ENCODE measurements at regions not wholly inside any gene's neighbourhood (a gene's known extent, or its start where the extent isn't known, plus 50 kb on each side); places are given as distances from the start of the nearest gene placed in this dataset.

- no peak for DNase-seq
- 81 to 90% (median 88%) methylated on average over 3 of the region's 3 CpGs for WGBS, 5 donors
- H3K4me1 ChIP-seq: peaks cover 0 to 11% (median 4%) of the 10 kb centered on the region in 6 donors
- H3K27me3 ChIP-seq (replicated peaks in 1 of 7): no peaks in the 10 kb centered on the region
- no peak for TF ChIP-seq POLR2AphosphoS5 (IDR thresholded peaks at IDR 0.05)
- TF ChIP-seq CTCF (IDR thresholded peaks at IDR 0.05 in 8 of 11, conservative IDR thresholded peaks at IDR 0.05 in 3 of 11): no peak
- no peak for TF ChIP-seq POLR2A (IDR thresholded peaks at IDR 0.05)
- H3K9me3 ChIP-seq: no peaks in the 10 kb centered on the region
- intact Hi-C loops (cut with DNase I; ENCODE audit: low total_unique reads): no loop called here
- H3K27ac ChIP-seq: no peak overlapping the region
- H3K36me3 ChIP-seq: no peaks in the 10 kb centered on the region
- no peak overlapping the region for H3K4me3 ChIP-seq
Observed at GRCh38 chr2:41457026-41457425, 590.8 kb upstream of the PKDCC start.

DNA sequence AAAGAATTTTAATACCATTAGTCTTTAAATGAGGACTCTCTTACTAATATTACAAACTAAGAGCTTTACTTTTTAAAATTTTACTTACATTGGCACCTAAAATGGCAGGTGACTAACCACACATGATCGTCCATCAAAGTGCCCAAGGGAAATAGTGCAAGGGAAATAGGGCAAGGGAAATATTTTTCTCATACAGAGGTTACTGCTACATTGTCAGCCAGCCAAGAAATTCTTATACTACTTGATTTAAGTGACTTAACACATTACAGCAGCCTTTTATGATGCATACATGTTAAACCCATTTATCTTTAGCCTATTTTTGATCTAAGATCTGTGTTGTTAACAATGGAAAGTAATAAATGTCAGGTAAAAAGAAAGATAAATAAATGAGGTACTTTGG lies 587.2 kb upstream of the PKDCC start:
- Histone ChIP-seq H3K9me3 (no peaks in the 10 kb centered on the region), H3K27ac (no peak overlapping the region), H3K27me3 (replicated peaks in 1 of 7) (no peaks in the 10 kb centered on the region), H3K36me3 (no peaks in the 10 kb centered on the region), H3K4me3 (no peak overlapping the region), H3K4me1 (peaks cover 0 to 10% (median 4%) of the 10 kb centered on the region in 6 donors)
- TF ChIP-seq POLR2A (IDR thresholded peaks at IDR 0.05) (no peak), POLR2AphosphoS5 (IDR thresholded peaks at IDR 0.05) (no peak)
- intact Hi-C loops (cut with DNase I; ENCODE audit: low total_unique reads): no loop called here
- 26 to 41% (median 29%) methylated on average over 1 of the region's 1 CpG for WGBS, 5 donors
- no peak for DNase-seq

- H3K9me3 ChIP-seq: no peaks in the 10 kb centered on the region
- H3K36me3 ChIP-seq: no peaks in the 10 kb centered on the region
- H3K27ac ChIP-seq: no peak overlapping the region
- no peak for DNase-seq
- no peak overlapping the region for H3K4me3 ChIP-seq
- intact Hi-C loops (cut with DNase I; ENCODE audit: low total_unique reads): no loop called here
- H3K4me1 ChIP-seq: no peaks in the 10 kb centered on the region
- H3K27me3 ChIP-seq (replicated peaks in 1 of 7): no peaks in the 10 kb centered on the region
- TF ChIP-seq CTCF (IDR thresholded peaks at IDR 0.05 in 8 of 11, conservative IDR thresholded peaks at IDR 0.05 in 3 of 11) (no peak), POLR2A (IDR thresholded peaks at IDR 0.05) (no peak), POLR2AphosphoS5 (IDR thresholded peaks at IDR 0.05) (no peak)
Observed at GRCh38 chr2:41464395-41464794, 583.4 kb upstream of the PKDCC start.

DNA sequence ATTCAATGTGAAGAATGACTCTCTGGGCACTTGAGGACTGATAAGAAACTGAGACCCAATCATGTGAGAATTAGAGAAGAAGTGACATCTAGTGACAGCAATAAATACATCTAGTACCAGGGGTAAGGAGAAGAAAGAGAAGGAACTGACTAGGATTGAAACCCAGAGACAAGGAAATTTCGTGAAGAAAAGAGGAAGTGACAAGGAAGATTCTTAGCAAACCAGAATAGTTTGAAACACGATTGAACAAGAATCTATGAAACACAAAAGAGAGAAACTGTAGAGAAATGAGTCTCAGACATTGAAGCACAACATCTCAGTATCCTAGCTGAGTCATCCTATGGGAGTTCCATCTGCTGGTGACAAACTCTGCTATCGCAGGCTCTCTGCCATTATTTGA lies 571.9 kb upstream of the PKDCC start:
- intact Hi-C loops (cut with DNase I; ENCODE audit: low total_unique reads): no loop called here
- Histone ChIP-seq H3K4me1 (no peaks in the 10 kb centered on the region), H3K9me3 (peaks cover 0 to 15% (median 0%) of the 10 kb centered on the region in 8 donors), H3K27me3 (replicated peaks in 1 of 7) (no peaks in the 10 kb centered on the region), H3K4me3 (no peak overlapping the region), H3K36me3 (no peaks in the 10 kb centered on the region), H3K27ac (no peak overlapping the region)
- 40 to 60% (median 52%) methylated on average over 3 of the region's 3 CpGs for WGBS, 5 donors
- no peak for DNase-seq
- TF ChIP-seq CTCF (IDR thresholded peaks at IDR 0.05 in 8 of 11, conservative IDR thresholded peaks at IDR 0.05 in 3 of 11) (no peak), POLR2AphosphoS5 (IDR thresholded peaks at IDR 0.05) (no peak), POLR2A (IDR thresholded peaks at IDR 0.05) (no peak)

GRCh38 chr2:41482659-41483058 lies 565.2 kb upstream of the PKDCC start:
- DNase-seq: no peak
- no peaks in the 10 kb centered on the region for H3K9me3 ChIP-seq
- H3K4me3 ChIP-seq: no peak overlapping the region
- TF ChIP-seq CTCF (IDR thresholded peaks at IDR 0.05 in 8 of 11, conservative IDR thresholded peaks at IDR 0.05 in 3 of 11) (no peak), POLR2AphosphoS5 (IDR thresholded peaks at IDR 0.05) (no peak), POLR2A (IDR thresholded peaks at IDR 0.05) (no peak)
- no peaks in the 10 kb centered on the region for H3K27me3 ChIP-seq (replicated peaks in 1 of 7)
- intact Hi-C loops (cut with DNase I; ENCODE audit: low total_unique reads): no loop called here
- no peaks in the 10 kb centered on the region for H3K4me1 ChIP-seq
- 82 to 93% (median 87%) methylated on average over 4 of the region's 4 CpGs for WGBS, 5 donors
- H3K36me3 ChIP-seq: no peaks in the 10 kb centered on the region
- H3K27ac ChIP-seq: no peak overlapping the region
